HEK293 (cell line): ENCODE measurements at regions not wholly inside any gene's neighbourhood (a gene's known extent, or its start where the extent isn't known, plus 50 kb on each side); places are given as distances from the start of the nearest gene placed in this dataset.

ENCODE experiments used
- PBX3 ChIP-seq: sonication (generic); formaldehyde crosslinking; IDR thresholded peaks from 2 replicates; pipeline ENCODE4 v1.8.1; 2022; ENCODE audit warnings: mild to moderate bottlenecking, moderate library complexity, missing genetic modification reagents
- SCRT1 ChIP-seq: fragments of 450-650 bp; formaldehyde crosslinking; IDR thresholded peaks from 2 replicates; pipeline ENCODE4 v1.5.1; 2016; ENCODE audit warnings: missing biosample characterization, missing genetic modification characterization, borderline replicate concordance
- SP2 ChIP-seq: fragments of 450-650 bp; formaldehyde crosslinking; IDR thresholded peaks from 2 replicates; pipeline ENCODE4 v1.5.1; 2016; ENCODE audit warnings: missing biosample characterization, missing genetic modification characterization
- TRIM28 ChIP-seq: IDR thresholded peaks from 2 replicates; pipeline ENCODE4 v1.6.1; 2011; ENCODE audit warnings: low read length, control low read depth, borderline replicate concordance
- ZFP41 ChIP-seq: fragments of 450-650 bp; formaldehyde crosslinking; IDR thresholded peaks from 2 replicates; pipeline ENCODE4 v1.5.1; 2016; ENCODE audit warnings: missing biosample characterization, missing genetic modification characterization, borderline replicate concordance
- ZNF274 ChIP-seq, 2 experiments: fragments of 200-500 bp in 1 of 2; fragments of 450-650 bp in 1 of 2; sonication (Bioruptor generic) in 1 of 2; formaldehyde crosslinking in 1 of 2; IDR thresholded peaks; 2 replicates each; pipeline versions ENCODE4 v1.5.1 to v1.6.1; 2014 to 2016; ENCODE audit warnings: borderline replicate concordance in 1 of 2, inconsistent platforms in 1 of 2, low read length in 1 of 2, missing biosample characterization in 1 of 2, missing genetic modification characterization in 1 of 2
- ZNF335 ChIP-seq: fragments of 450-650 bp; formaldehyde crosslinking; conservative IDR thresholded peaks from 2 replicates; pipeline ENCODE4 v1.5.1; 2016; ENCODE audit warnings: missing biosample characterization, missing genetic modification characterization
- ZNF354C ChIP-seq: fragments of 450-650 bp; formaldehyde crosslinking; IDR thresholded peaks from 2 replicates; pipeline ENCODE4 v1.5.1; 2016; ENCODE audit warnings: missing biosample characterization, missing genetic modification characterization, low read depth, borderline replicate concordance
- ZNF707 ChIP-seq: fragments of 450-650 bp; formaldehyde crosslinking; IDR thresholded peaks from 2 replicates; pipeline ENCODE4 v1.5.1; 2016; ENCODE audit warnings: missing biosample characterization, missing genetic modification characterization
- ZNF76 ChIP-seq: fragments of 450-650 bp; formaldehyde crosslinking; IDR thresholded peaks from 2 replicates; pipeline ENCODE4; 2016; ENCODE audit warnings: low read depth, missing biosample characterization, missing genetic modification characterization, borderline replicate concordance
- TF ChIP-seq, protein P1 (sequence below): fragments of 450-650 bp; formaldehyde crosslinking; IDR thresholded peaks from 2 replicates; pipeline ENCODE4 v1.5.1; 2016; ENCODE audit warnings: missing biosample characterization, missing genetic modification characterization
- TF ChIP-seq, protein P2 (sequence below): fragments of 450-650 bp; formaldehyde crosslinking; IDR thresholded peaks from 2 replicates; pipeline ENCODE4 v1.5.1; 2016; ENCODE audit warnings: missing biosample characterization, missing genetic modification characterization
- TF ChIP-seq, protein P3 (sequence below): IDR thresholded peaks from 2 replicates; pipeline ENCODE4 v1.6.1; 2011; ENCODE audit warnings: mild to moderate bottlenecking, low read depth, low read length, borderline replicate concordance

- TF ChIP-seq, protein P1, sequence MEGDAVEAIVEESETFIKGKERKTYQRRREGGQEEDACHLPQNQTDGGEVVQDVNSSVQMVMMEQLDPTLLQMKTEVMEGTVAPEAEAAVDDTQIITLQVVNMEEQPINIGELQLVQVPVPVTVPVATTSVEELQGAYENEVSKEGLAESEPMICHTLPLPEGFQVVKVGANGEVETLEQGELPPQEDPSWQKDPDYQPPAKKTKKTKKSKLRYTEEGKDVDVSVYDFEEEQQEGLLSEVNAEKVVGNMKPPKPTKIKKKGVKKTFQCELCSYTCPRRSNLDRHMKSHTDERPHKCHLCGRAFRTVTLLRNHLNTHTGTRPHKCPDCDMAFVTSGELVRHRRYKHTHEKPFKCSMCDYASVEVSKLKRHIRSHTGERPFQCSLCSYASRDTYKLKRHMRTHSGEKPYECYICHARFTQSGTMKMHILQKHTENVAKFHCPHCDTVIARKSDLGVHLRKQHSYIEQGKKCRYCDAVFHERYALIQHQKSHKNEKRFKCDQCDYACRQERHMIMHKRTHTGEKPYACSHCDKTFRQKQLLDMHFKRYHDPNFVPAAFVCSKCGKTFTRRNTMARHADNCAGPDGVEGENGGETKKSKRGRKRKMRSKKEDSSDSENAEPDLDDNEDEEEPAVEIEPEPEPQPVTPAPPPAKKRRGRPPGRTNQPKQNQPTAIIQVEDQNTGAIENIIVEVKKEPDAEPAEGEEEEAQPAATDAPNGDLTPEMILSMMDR (tag by site-specific recombination) = no peak
- TF ChIP-seq ZNF76 (tag by site-specific recombination) (no peak), ZNF707 (tag by site-specific recombination) (no peak), PBX3 (CRISPR knock-in tag) (no peak), ZNF335 (no peak), ZNF274 (IDR thresholded peaks at IDR 0.05; ENCODE audit: low read length) (no peak), ZNF274 (tag by site-specific recombination; IDR thresholded peaks at IDR 0.05; ENCODE audit: borderline replicate concordance) (no peak), ZNF354C (no peak), SCRT1 (tag by site-specific recombination) (no peak), ZFP41 (tag by site-specific recombination) (no peak), TRIM28 (no peak), SP2 (tag by site-specific recombination) (no peak)
- TF ChIP-seq, protein P2, sequence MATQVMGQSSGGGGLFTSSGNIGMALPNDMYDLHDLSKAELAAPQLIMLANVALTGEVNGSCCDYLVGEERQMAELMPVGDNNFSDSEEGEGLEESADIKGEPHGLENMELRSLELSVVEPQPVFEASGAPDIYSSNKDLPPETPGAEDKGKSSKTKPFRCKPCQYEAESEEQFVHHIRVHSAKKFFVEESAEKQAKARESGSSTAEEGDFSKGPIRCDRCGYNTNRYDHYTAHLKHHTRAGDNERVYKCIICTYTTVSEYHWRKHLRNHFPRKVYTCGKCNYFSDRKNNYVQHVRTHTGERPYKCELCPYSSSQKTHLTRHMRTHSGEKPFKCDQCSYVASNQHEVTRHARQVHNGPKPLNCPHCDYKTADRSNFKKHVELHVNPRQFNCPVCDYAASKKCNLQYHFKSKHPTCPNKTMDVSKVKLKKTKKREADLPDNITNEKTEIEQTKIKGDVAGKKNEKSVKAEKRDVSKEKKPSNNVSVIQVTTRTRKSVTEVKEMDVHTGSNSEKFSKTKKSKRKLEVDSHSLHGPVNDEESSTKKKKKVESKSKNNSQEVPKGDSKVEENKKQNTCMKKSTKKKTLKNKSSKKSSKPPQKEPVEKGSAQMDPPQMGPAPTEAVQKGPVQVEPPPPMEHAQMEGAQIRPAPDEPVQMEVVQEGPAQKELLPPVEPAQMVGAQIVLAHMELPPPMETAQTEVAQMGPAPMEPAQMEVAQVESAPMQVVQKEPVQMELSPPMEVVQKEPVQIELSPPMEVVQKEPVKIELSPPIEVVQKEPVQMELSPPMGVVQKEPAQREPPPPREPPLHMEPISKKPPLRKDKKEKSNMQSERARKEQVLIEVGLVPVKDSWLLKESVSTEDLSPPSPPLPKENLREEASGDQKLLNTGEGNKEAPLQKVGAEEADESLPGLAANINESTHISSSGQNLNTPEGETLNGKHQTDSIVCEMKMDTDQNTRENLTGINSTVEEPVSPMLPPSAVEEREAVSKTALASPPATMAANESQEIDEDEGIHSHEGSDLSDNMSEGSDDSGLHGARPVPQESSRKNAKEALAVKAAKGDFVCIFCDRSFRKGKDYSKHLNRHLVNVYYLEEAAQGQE = no peak
- TF ChIP-seq, protein P3, sequence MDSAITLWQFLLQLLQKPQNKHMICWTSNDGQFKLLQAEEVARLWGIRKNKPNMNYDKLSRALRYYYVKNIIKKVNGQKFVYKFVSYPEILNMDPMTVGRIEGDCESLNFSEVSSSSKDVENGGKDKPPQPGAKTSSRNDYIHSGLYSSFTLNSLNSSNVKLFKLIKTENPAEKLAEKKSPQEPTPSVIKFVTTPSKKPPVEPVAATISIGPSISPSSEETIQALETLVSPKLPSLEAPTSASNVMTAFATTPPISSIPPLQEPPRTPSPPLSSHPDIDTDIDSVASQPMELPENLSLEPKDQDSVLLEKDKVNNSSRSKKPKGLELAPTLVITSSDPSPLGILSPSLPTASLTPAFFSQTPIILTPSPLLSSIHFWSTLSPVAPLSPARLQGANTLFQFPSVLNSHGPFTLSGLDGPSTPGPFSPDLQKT = no peak
Observed at GRCh38 chr13:79939689-79940088, 401.2 kb downstream of the SPRY2 start.
